KG1 (cell line): ENCODE measurements at regions not wholly inside any gene's neighbourhood (a gene's known extent, or its start where the extent isn't known, plus 50 kb on each side); places are given as distances from the start of the nearest gene placed in this dataset.
"Not testable (repeated sequence)": the region's sequence is repeated elsewhere in the genome, so short reads cannot be mapped to it uniquely, and the experiment has no call there.

Source experiments
- DNase-seq: peaks from one replicate; lab custom pipeline; 2025; lab: John Stamatoyannopoulos, UW

GRCh38 chr18:70822117-70822516 is 533.3 kb downstream of the SOCS6 start:
- DNase-seq: no peak

DNA sequence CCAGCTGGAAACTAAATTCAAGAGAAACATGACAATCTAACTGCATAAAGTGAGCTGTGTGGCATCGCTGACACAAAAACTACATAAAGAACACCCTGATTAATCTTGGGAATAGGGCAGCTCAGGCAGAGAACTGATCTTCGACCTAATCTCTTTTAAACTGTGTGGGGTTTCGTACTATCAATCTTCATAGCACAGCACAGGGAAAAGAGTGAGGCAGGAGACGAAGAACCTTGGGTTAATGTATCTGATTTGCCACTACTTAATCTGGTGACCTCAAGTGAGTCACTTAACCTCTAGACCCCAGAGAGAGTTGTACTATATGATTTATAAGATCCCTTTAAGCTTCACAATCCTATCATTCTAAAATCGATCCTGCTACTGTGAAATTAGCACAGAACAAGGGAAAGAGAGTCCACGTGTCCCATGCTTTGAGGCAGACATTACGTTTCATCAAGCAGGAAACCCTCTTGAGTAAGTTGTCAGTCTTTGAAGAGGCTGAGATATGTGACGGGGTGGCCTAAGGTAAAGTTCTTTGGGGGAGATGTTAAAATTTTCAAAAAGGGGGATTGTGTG is 519.7 kb downstream of the SOCS6 start:
- no peak for DNase-seq

DNA sequence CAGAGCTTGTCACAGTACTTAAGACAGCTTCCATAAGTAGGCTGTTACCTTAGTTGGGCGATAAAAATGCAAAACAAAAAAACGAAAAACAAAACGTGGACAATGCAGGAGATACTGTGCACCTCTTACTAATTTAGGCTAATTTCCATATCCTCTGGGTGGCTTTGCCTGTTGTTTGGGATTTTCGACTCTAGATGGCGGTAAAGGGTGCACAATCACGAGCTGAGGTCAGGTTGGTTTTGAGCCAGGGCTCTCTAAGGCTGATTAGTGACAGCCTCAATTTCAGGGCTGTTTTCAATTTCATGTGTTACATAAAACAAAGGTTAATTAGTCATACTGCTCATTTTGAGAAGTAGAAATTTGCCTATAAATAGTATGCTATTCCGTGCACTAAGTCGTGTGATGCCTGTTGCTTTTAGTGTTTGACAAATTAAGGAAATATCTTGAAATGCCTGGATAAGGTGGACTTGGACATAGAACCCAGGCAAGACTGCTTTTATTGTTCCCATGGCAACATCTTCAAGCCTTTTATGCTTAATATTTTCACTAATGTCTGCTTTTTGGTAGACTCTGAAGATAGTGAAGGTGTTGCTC is 493.1 kb downstream of the SOCS6 start:
- peak; percentile 36 for DNase-seq

DNA sequence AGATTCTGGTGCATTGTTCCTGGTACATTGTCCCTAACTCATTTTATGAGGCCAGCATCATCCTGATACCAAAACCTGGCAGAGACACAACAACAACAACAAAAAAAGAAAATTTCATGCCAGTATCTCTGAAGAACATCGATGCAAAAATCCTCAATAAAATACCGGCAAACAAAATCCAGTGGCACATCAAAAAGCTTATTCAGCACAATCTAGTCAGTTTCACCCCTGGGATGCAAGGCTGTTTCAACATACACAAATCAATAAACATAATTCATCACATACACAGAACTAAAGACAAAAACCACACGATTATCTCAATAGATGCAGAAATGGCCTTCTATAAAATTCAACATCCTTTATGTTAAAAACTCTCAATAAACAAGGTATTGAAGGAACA is 477.4 kb downstream of the SOCS6 start:
- not testable (repeated sequence) for DNase-seq

GRCh38 chr18:70762812-70763211 is 474.0 kb downstream of the SOCS6 start:
- no peak for DNase-seq

GRCh38 chr18:70758780-70759179 is 469.9 kb downstream of the SOCS6 start:
- DNase-seq: no peak

DNA sequence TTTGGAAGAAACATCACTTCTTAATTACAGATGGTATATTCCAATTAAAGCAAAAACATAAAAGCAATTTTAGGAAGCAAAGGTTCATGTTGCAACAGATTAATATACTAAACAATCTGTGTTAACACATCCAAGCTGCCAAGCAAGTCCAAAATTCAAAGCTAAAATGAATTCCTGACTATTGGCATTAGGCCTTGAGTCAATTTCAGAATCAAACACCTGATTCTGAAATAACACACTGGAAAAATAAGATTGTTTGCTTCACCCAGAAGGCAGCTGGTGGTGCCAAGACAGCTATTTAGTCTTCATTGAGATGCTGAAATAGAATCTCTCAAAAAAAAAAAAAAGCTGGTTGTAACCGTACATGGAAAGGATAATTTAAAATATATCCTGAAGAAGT is 465.6 kb downstream of the SOCS6 start:
- no peak for DNase-seq

- no peak for DNase-seq
Measured at GRCh38 chr18:70732916-70733315, 444.1 kb downstream of the SOCS6 start.

- no peak for DNase-seq
Measured at GRCh38 chr18:70732188-70732587, 443.3 kb downstream of the SOCS6 start.

GRCh38 chr18:70720607-70721006 is 431.8 kb downstream of the SOCS6 start:
- DNase-seq: no peak

- DNase-seq: no peak
Measured at GRCh38 chr18:70709720-70710119, 420.9 kb downstream of the SOCS6 start.

GRCh38 chr18:70709144-70709543 is 420.3 kb downstream of the SOCS6 start:
- DNase-seq: no peak

DNA sequence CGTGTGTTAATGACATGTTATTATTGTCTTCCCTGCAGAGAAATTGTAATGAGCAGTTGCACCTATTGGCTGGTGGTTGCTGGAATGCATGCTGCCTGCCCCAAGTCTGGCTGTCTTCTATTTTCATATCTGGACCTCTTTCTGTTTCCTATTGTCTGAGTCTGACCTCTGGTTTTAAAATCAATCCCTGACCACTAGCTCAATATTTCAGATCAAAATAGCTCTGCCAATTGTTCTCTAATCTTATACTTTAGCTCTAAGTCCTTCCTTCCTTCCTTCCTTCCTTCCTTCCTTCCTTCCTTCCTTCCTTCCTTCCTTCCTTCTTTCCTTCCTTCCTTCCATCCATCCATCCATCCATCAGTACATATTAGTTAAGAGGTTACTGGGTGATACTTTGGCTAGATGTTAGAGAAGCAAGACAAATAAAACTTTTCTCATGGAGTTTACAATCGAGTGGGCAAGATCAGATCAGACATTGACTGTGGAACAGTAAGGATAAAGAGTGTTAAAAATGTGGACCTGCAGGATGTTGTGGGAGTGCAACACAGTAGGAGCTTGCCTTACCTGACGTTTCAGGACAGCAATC is 417.1 kb downstream of the SOCS6 start:
- no peak for DNase-seq

- DNase-seq: no peak
Measured at GRCh38 chr18:70700496-70700895, 411.7 kb downstream of the SOCS6 start.

- no peak for DNase-seq
Measured at GRCh38 chr18:70698574-70698973, 409.7 kb downstream of the SOCS6 start.

DNA sequence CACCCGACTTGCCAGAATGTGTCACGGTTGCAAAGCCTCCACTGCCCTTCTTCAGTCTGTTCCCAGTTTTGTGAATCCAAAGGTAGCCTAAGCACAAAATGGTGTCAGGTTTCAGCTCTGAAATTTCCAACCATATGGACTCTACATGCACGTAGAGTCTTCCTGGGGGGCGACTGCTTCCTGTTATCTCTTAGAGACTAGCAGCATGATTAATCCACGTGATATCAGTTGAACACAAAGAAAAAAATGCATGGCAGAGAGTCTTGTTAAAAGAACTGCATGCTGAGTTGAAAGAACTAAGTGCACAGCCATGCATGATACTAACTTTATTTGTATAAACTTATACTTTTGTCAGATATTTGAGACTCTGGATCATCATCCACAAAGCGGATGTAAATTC is 404.4 kb downstream of the SOCS6 start:
- no peak for DNase-seq

DNA sequence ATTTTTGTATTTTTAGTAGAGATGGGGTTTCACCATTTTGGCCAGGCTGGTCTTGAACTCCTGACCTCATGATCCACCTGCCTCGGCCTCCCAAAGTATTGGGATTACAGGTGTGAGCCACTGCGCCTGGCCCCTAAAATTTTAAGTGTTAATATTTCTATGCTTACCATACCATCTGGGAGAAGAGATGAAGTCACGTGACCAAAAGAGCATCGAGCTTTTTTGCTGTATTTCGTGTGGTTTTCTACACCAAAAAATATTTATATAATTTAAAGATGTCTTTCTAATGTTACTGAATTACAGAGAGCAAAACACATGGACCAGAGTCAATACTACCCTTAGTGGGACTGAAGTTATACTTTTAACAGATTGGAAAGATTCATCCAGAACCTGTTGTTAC is 400.9 kb downstream of the SOCS6 start:
- DNase-seq: not testable (repeated sequence)

DNA sequence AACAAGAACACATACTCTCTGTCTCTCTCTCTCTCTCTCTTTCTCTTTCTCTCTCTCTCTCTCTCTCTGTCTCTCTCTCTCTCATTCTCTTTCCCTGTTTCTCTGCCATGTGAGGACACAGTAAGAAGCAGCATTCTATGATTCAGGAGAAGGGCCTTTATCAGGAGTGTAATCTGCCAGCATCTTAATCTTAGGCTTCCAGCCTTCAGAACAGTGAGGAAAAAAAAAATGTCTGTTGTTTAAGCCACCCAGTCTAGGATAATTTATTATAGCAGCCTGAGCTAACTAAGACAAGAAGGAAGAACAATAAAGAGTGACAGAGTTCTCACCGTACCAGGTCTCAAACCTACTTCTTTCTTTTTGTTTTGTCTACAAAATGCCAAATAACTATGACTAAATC is 399.4 kb downstream of the SOCS6 start:
- no peak for DNase-seq

DNA sequence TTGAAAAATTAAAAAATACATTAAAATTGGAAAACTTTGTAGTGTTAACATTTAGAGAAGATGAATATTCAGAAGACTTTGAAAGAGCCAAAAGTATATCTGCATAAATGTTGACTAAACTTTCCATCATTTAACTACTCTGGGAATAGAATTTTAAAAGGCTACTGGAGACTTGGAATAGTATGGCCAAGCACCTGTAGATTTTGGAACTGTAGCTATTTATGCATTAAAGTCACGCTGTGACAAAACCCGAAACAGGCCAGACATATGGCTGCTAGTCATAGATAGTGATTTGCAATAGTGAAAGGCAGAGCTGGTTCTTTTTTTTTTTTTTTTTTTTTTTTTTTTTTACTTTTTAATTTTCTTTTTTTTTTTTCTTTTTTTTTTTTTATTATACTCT is 396.0 kb downstream of the SOCS6 start:
- DNase-seq: no peak

DNA sequence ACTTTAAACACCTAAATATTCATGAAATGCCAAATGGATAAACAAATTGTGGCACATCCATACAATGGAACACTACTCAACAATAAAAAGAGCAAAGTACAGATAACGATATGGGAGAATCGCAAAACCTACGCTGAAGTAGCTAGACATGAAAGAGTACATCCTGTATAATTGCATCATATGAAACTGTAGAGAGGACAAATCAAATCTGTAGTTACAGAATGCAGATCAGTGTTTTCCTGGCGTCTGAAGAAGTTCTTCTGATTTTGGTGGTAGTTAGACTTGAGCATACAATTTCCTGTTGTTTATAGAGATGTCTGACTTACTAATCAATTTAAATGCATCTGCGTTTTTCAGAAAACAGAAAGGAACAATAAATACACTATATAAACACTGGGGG is 394.4 kb downstream of the SOCS6 start:
- DNase-seq: no peak

GRCh38 chr18:70674896-70675295 is 386.1 kb downstream of the SOCS6 start:
- DNase-seq: no peak

DNA sequence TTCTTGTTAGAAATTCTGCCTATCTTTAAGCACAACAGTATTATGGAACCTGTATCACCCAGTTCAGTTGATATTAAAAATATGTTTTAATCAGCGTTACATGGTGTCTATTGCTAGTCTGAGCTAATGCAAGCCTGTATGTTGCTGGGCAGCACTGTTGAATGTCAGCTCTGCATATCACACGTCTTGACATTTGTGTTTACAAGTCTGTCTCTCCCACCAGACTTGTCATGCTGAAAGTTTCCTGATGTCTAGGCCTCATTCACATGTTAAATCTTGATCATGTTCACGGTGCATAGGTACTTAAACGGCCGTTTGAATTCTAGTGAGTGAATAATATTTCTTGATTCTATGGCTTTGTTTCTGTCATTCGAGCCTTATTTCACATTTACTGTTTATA is 385.0 kb downstream of the SOCS6 start:
- DNase-seq: no peak

DNA sequence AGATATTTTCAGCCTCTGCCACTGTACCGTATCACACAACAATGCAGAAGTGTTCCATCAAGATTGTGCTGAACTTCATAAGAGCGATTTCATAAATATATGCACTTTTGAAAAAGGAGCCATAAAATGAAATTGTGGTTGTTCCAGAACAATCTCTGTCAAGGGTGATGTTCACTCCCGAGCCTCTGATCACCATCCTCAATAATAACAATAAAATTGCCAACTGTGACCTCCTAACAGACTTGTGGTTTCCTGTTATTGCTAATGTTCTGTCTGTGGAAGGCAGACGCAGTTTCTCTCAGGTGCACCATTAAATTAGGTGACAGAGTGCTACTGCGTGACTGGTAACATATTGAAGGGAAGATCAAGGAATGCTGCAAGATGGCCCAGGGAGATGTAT is 383.7 kb downstream of the SOCS6 start:
- no peak for DNase-seq
